Renal cortical epithelial cell (primary cell): ENCODE measurements at regions not wholly inside any gene's neighbourhood (a gene's known extent, or its start where the extent isn't known, plus 50 kb on each side); places are given as distances from the start of the nearest gene placed in this dataset.
A peak's percentile ranks its signal among the peaks of the same experiment; 100 is the strongest.

ENCODE experiments used
- DNase-seq: peaks from one replicate; pipeline ENCODE4 v3.0.0-alpha.2; 2011; ENCODE audit warnings: low read depth

- no peak for DNase-seq
Observed at GRCh38 chr5:68452286-68452685, 236.7 kb downstream of the PIK3R1 start.

- DNase-seq = no peak
Observed at GRCh38 chr5:68454172-68454571, 238.6 kb downstream of the PIK3R1 start.

- DNase-seq = no peak
Observed at GRCh38 chr5:68454766-68455165, 239.2 kb downstream of the PIK3R1 start.

GRCh38 chr5:68455216-68455615 is 239.7 kb downstream of the PIK3R1 start:
- DNase-seq = no peak

- DNase-seq = peak; percentile 93
Observed at GRCh38 chr5:68456756-68457217, 241.2 kb downstream of the PIK3R1 start.

- DNase-seq = no peak
Observed at GRCh38 chr5:68457285-68457684, 241.7 kb downstream of the PIK3R1 start.

- no peak for DNase-seq
Observed at GRCh38 chr5:68458416-68459021, 243.0 kb downstream of the PIK3R1 start.

- DNase-seq = no peak
Observed at GRCh38 chr5:68459093-68459809, 243.7 kb downstream of the PIK3R1 start.

GRCh38 chr5:68459810-68460139 is 244.2 kb downstream of the PIK3R1 start:
- DNase-seq = no peak

- DNase-seq = peak; percentile 67
Observed at GRCh38 chr5:68460147-68460798, 244.7 kb downstream of the PIK3R1 start.

- no peak for DNase-seq
Observed at GRCh38 chr5:68463606-68464005, 248.1 kb downstream of the PIK3R1 start.

GRCh38 chr5:68464424-68464823 is 248.9 kb downstream of the PIK3R1 start:
- peak; percentile 91 for DNase-seq

- no peak for DNase-seq
Observed at GRCh38 chr5:68465133-68465532, 249.6 kb downstream of the PIK3R1 start.

GRCh38 chr5:68465934-68466551 is 250.5 kb downstream of the PIK3R1 start:
- DNase-seq = no peak

GRCh38 chr5:68467208-68467607 is 251.7 kb downstream of the PIK3R1 start:
- DNase-seq = no peak

GRCh38 chr5:68467794-68468193 is 252.2 kb downstream of the PIK3R1 start:
- no peak for DNase-seq

GRCh38 chr5:68468322-68468721 is 252.8 kb downstream of the PIK3R1 start:
- DNase-seq = no peak

GRCh38 chr5:68475476-68475983 is 260.0 kb downstream of the PIK3R1 start:
- no peak for DNase-seq

- DNase-seq = no peak
Observed at GRCh38 chr5:68476854-68477253, 261.3 kb downstream of the PIK3R1 start.

GRCh38 chr5:68478301-68479095 is 262.9 kb downstream of the PIK3R1 start:
- no peak for DNase-seq

- DNase-seq = no peak
Observed at GRCh38 chr5:68479524-68479923, 264.0 kb downstream of the PIK3R1 start.
